ENCODE measurements at regions not wholly inside any gene's neighbourhood (a gene's known extent, or its start where the extent isn't known, plus 50 kb on each side); places are given as distances from the start of the nearest gene placed in this dataset.

DNA sequence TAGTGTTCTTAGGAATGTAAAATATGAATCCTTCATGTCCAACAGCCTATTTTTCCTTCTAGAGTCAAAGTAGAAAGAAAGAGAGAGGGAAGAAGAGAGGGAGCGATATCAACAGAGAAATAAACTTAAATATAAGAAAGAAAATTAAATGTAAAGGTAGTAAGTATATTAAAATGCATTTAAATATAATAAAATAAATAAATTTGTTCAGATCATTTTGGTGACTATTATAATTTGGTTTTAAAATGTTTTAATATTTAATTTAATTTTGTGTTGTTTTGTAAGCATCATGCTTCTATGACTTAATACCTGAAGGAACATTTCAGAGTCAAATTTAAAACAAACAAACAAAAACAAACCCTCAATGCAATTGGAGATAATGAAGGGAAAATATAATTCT is 405.2 kb upstream of the IRX1 start:
- TF ChIP-seq SMC3 (IDR thresholded peaks at IDR 0.05) (no peak), POLR2A (IDR thresholded peaks at IDR 0.05; ENCODE audit: low read length) (no peak), CBX8 (IDR thresholded peaks at IDR 0.05) (no peak)

Measured in A549 (cell line).